ENCODE measurements at regions not wholly inside any gene's neighbourhood (a gene's known extent, or its start where the extent isn't known, plus 50 kb on each side); places are given as distances from the start of the nearest gene placed in this dataset.
"Not testable (repeated sequence)": the region's sequence is repeated elsewhere in the genome, so short reads cannot be mapped to it uniquely, and the experiment has no call there.

DNA sequence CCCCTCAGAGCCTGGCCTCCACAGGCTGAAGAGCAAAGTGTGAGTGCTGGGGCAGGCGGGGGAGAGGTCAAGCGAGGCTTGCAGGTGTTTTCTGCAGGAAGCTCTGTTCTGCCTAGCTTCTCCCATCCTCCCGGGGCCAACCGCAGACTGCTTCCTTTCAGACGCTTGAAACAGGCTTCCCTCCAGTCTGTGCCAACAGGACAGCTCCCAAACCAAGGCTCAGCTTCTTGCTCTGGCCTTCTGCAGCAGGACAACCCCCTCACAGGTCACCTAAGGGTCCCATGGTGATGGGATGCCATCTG is 120.8 kb downstream of the LRRC37A3 start:
- TF ChIP-seq, protein P1, sequence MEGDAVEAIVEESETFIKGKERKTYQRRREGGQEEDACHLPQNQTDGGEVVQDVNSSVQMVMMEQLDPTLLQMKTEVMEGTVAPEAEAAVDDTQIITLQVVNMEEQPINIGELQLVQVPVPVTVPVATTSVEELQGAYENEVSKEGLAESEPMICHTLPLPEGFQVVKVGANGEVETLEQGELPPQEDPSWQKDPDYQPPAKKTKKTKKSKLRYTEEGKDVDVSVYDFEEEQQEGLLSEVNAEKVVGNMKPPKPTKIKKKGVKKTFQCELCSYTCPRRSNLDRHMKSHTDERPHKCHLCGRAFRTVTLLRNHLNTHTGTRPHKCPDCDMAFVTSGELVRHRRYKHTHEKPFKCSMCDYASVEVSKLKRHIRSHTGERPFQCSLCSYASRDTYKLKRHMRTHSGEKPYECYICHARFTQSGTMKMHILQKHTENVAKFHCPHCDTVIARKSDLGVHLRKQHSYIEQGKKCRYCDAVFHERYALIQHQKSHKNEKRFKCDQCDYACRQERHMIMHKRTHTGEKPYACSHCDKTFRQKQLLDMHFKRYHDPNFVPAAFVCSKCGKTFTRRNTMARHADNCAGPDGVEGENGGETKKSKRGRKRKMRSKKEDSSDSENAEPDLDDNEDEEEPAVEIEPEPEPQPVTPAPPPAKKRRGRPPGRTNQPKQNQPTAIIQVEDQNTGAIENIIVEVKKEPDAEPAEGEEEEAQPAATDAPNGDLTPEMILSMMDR (IDR thresholded peaks at IDR 0.05), result not testable (repeated sequence)
- TF ChIP-seq POLR2A (IDR thresholded peaks at IDR 0.05), result not testable (repeated sequence)

Measured in thyroid gland (tissue), 4 donors.